GM21723 (cell line): ENCODE measurements at regions not wholly inside any gene's neighbourhood (a gene's known extent, or its start where the extent isn't known, plus 50 kb on each side); places are given as distances from the start of the nearest gene placed in this dataset.

Experiments
- ATAC-seq: cut with Tn5 transposase; IDR thresholded peaks from one replicate; pipeline ENCODE4 v1.9.1; 2021; ENCODE audit warnings: mild to moderate bottlenecking, moderate library complexity; ENCODE audit not compliant: unreplicated experiment

DNA sequence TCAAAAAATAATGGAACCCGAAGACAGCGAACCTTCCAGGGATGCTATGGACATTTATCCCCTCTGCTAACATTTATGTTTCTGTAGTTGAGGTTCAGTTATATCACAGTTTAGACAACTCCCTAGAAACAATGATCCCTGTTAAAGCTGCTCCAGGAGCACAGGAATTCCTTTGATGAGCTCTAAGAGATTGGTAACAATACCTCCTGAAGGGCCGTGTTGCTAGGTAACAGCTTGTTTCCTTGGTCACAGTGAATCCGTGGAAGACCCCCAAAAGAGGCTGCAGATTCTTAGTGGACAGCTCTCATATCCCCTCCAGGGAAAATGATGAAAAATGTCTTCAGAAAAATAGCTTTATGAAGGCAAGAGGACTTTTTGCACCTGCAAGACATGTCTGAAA is 160.2 kb downstream of the SERPINI1 start:
- ATAC-seq, result no peak

GRCh38 chr3:167895178-167895577 is 159.7 kb downstream of the SERPINI1 start:
- no peak for ATAC-seq

DNA sequence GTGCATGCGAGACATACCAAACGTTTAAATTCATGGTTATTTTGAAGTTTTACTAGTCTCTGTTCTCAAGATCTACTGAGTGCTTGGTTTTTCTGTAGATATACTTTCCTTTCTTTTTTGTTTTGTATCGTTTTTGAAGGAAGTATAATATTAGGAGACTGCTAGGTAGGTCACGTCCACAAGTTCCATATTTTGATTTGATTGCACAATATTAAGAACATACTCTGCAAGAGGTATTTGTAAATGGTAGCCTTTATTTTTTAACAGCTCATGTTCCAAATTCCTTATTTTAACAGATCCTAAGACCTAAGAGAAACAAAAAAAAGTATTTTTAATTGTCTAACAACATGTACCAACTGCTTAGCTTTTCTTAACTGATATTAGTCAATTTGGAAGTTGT is 156.7 kb downstream of the SERPINI1 start:
- no peak for ATAC-seq

- ATAC-seq, result no peak
These were observed 151.6 kb downstream of the SERPINI1 start for GRCh38 chr3:167887096-167887495.

DNA sequence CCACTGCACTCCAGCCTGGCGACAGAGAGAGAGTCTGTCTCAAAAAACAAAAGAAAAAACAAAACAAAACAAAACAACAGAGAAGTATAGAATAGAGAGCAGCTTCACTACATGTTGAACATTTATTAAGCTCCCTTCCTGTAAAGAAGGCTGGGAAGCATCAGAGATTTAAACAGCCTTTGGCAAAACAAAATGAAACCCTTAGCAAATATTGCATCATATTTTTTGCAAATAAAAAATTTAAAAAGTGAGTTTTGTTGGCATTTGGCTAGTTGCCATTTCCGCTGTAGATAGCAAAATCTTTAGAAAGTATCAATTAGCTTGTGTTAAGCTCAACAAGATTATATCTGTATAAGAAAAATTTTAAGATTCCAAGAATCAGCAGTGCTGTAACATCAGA is 151.2 kb downstream of the SERPINI1 start:
- no peak for ATAC-seq

GRCh38 chr3:167885277-167885676 is 149.8 kb downstream of the SERPINI1 start:
- ATAC-seq, result no peak

DNA sequence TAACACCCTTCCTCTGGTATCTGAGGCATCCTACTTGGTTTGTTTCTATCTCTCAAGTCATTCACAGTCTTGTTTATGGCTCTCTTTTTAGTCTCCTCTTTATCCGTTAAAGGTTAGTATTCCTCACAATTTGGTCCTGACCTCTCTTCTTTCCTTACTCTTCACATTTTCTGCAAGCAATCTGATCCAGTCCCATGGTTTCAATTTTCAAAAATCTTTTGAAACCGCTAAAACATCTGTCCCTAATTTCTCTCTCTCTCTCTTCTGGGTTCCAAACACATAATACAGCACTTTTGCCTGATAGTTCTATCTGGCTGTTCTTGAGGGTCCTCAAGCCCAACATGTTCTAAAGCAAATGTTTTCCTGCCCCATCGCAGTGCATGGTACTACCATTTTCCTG is 149.0 kb downstream of the SERPINI1 start:
- no peak for ATAC-seq

- no peak for ATAC-seq
These were observed 147.9 kb downstream of the SERPINI1 start for GRCh38 chr3:167883452-167883851.

DNA sequence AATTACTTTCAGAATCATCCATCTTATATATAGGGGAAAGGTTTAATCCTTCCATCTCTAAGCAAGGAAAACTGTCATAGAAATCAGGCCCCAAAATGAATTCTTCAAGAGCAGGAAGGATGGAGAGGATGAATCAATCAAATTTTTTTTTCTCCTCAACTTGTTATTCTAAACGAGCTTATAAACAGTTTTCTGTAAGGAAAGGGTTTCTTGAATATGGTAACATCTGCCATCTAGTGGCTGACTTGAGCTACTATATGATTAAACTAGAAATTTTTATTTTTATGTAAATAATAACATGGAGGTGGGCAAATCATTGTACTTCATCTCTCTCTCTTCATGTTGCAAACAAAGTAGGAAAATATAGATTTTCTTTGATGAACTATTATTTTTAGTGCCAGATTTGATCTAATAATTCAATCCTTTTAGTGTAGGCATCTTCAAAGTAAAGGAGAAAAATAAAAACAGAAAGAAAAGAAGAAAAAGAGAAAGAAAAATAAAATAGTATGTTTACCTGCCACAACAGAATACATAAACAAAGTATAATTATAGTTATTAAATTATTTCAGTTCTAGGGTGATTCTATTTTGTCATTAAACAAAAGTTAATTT is 146.6 kb downstream of the SERPINI1 start:
- peak; percentile 89 for ATAC-seq

- ATAC-seq, result no peak
These were observed 144.7 kb downstream of the SERPINI1 start for GRCh38 chr3:167880183-167880582.

DNA sequence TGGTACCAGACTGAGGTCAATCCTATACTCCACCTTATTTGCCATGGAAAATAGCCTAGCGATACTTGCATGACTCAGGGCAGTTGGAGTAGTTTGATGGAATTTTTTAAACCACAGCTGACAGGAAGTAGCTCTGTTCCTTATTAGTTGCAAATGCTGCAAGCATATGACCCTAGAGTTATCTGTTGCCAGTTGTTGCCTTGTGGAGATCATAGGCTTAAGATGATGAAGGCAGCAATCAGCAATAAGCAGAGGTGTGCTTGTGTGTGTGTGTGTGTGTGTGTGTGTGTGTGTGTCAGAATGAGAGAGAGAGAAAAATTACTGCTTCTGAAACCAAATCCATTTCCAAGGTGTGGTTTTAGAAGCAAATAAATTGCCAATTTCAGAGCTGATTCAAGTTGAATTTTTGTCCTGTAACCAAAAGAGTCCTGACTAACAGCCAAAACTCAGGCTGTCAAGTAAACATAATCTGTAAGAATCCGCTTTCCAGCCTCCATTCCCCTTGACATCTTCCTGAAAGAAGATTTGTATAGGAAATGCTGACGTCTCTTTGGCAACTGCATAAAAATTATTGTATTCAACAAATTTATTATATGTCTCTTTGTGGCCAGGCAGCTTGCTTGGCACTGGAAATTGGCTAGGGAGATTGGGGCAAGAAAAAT is 141.2 kb downstream of the SERPINI1 start:
- no peak for ATAC-seq
